GM23338 (cell line): ENCODE measurements at regions not wholly inside any gene's neighbourhood (a gene's known extent, or its start where the extent isn't known, plus 50 kb on each side); places are given as distances from the start of the nearest gene placed in this dataset.

Source experiments
- ATAC-seq: fragments of 200-7000 bp; cut with Tn5 transposase; 3 replicates; pipeline ENCODE4 v1.9.1; 2020
- DNase-seq: peaks from one replicate; pipeline ENCODE4 v3.0.0-alpha.2; 2015; ENCODE audit warnings: low spot score
- H2AFZ ChIP-seq: fragments of 200-600 bp; sonication (generic); 2 replicates; pipeline ENCODE4 v1.8.0; 2016; ENCODE audit warnings: antibody characterized with exemption, mild to moderate bottlenecking, moderate library complexity
- H3F3A ChIP-seq: fragments of 200-600 bp; sonication (generic); replicated peaks from 2 replicates; pipeline ENCODE4 v1.8.0; 2017; ENCODE audit warnings: antibody characterized with exemption, mixed run types, low read depth
- H3K27ac ChIP-seq: fragments of 200-600 bp; sonication (generic); 2 replicates; pipeline ENCODE4 v1.6.1; 2016; ENCODE audit warnings: low read depth
- H3K27me3 ChIP-seq: fragments of 200-600 bp; sonication (generic); 2 replicates; pipeline ENCODE4 v1.8.0; 2016; ENCODE audit warnings: mild to moderate bottlenecking, mixed run types, moderate library complexity; ENCODE audit not compliant: insufficient read depth
- H3K36me3 ChIP-seq: fragments of 200-600 bp; sonication (generic); 2 replicates; pipeline ENCODE4 v1.8.0; 2016; ENCODE audit warnings: mild to moderate bottlenecking; ENCODE audit not compliant: insufficient read depth
- H3K4me1 ChIP-seq: fragments of 200-600 bp; sonication (generic); 2 replicates; pipeline ENCODE4 v1.8.0; 2016; ENCODE audit warnings: mild to moderate bottlenecking, moderate library complexity; ENCODE audit not compliant: insufficient read depth
- H3K4me2 ChIP-seq: fragments of 200-600 bp; sonication (generic); 2 replicates; pipeline ENCODE4 v1.7.1; 2017; ENCODE audit warnings: mixed run types
- H3K4me3 ChIP-seq: fragments of 200-600 bp; sonication (generic); 2 replicates; pipeline ENCODE4 v1.6.1; 2016; ENCODE audit warnings: mixed run types
- H3K79me2 ChIP-seq: fragments of 200-600 bp; sonication (generic); replicated peaks from 2 replicates; pipeline ENCODE4 v1.8.0; 2017; ENCODE audit warnings: mild to moderate bottlenecking; ENCODE audit not compliant: insufficient read depth
- H3K9me2 ChIP-seq: fragments of 200-600 bp; sonication (generic); 2 replicates; pipeline ENCODE4 v1.8.0; 2017; ENCODE audit not compliant: insufficient read depth
- H4K20me1 ChIP-seq: fragments of 200-600 bp; sonication (generic); replicated peaks from 2 replicates; pipeline ENCODE4 v1.8.0; 2017; ENCODE audit warnings: mild to moderate bottlenecking; ENCODE audit not compliant: insufficient read depth
- H3K27ac Mint-ChIP-seq: 2 replicates; pipeline ENCODE4 v1.8.0; 2020; ENCODE audit warnings: inconsistent platforms, mild to moderate bottlenecking, moderate library complexity, mixed read lengths
- H3K27me3 Mint-ChIP-seq: 3 replicates; pipeline ENCODE4 v1.8.0; 2022; ENCODE audit warnings: low read depth, mild to moderate bottlenecking, moderate library complexity, mixed read lengths, inconsistent platforms; ENCODE audit not compliant: insufficient read depth, poor library complexity
- H3K36me3 Mint-ChIP-seq: 3 replicates; pipeline ENCODE4 v1.8.0; 2021; ENCODE audit warnings: low read depth, mild to moderate bottlenecking, inconsistent platforms, moderate library complexity, mixed read lengths
- H3K4me1 Mint-ChIP-seq: 3 replicates; pipeline ENCODE4 v1.8.0; 2020; ENCODE audit warnings: mild to moderate bottlenecking, inconsistent platforms, mixed read lengths
- H3K4me3 Mint-ChIP-seq: 3 replicates; pipeline ENCODE4 v1.8.0; 2021; ENCODE audit warnings: moderate library complexity, mild to moderate bottlenecking, inconsistent platforms, mixed read lengths
- H3K9me3 Mint-ChIP-seq: 3 replicates; pipeline ENCODE4 v1.8.0; 2020; ENCODE audit warnings: moderate library complexity, mild to moderate bottlenecking, inconsistent platforms, mixed read lengths
- CREB1 ChIP-seq: fragments of 250-450 bp; sonication (Bioruptor Pico); IDR thresholded peaks from 2 replicates; pipeline ENCODE4 v1.5.0; 2020; ENCODE audit warnings: low read depth, mild to moderate bottlenecking, moderate library complexity
- EZH2 ChIP-seq: fragments of 200-600 bp; sonication (generic); IDR thresholded peaks from one replicate; pipeline ENCODE4 v1.8.0; 2017; ENCODE audit warnings: antibody characterized with exemption, mild to moderate bottlenecking, low read depth; ENCODE audit not compliant: unreplicated experiment
- EZH2phosphoT487 ChIP-seq: fragments of 200-600 bp; sonication (generic); IDR thresholded peaks from one replicate; pipeline ENCODE4 v1.8.1; 2018; ENCODE audit warnings: antibody characterized with exemption; ENCODE audit not compliant: unreplicated experiment
- JUNB ChIP-seq: IDR thresholded peaks from one replicate; pipeline ENCODE4 v1.6.1; 2016; ENCODE audit warnings: antibody characterized with exemption; ENCODE audit not compliant: unreplicated experiment
- NANOG ChIP-seq: IDR thresholded peaks from 2 replicates; pipeline ENCODE4 v1.6.1; 2016; ENCODE audit warnings: antibody characterized with exemption, borderline replicate concordance
- STAT1 ChIP-seq: IDR thresholded peaks from one replicate; pipeline ENCODE4 v1.6.1; 2016; ENCODE audit warnings: antibody characterized with exemption; ENCODE audit not compliant: unreplicated experiment
- ZNF114 ChIP-seq: fragments of 250-450 bp; sonication (Bioruptor Pico); IDR thresholded peaks from 2 replicates; pipeline ENCODE4 v1.5.0; 2020; ENCODE audit warnings: mild to moderate bottlenecking, moderate library complexity
- ZNF331 ChIP-seq: fragments of 250-450 bp; sonication (Bioruptor Pico); IDR thresholded peaks from 2 replicates; pipeline ENCODE4 v1.5.0; 2020; ENCODE audit warnings: low read depth, mild to moderate bottlenecking, moderate library complexity
- TF ChIP-seq, protein P1 (sequence below): IDR thresholded peaks from one replicate; pipeline ENCODE4 v1.6.1; 2018; ENCODE audit warnings: antibody characterized with exemption; ENCODE audit not compliant: unreplicated experiment
- TF ChIP-seq, protein P2 (sequence below): IDR thresholded peaks from 2 replicates; pipeline ENCODE4 v1.6.1; 2016; ENCODE audit warnings: antibody characterized with exemption
- TF ChIP-seq, protein P3 (sequence below): fragments of 250-450 bp; sonication (Bioruptor Pico); IDR thresholded peaks from 2 replicates; pipeline ENCODE4 v1.5.0; 2020; ENCODE audit warnings: mild to moderate bottlenecking, moderate library complexity

DNA sequence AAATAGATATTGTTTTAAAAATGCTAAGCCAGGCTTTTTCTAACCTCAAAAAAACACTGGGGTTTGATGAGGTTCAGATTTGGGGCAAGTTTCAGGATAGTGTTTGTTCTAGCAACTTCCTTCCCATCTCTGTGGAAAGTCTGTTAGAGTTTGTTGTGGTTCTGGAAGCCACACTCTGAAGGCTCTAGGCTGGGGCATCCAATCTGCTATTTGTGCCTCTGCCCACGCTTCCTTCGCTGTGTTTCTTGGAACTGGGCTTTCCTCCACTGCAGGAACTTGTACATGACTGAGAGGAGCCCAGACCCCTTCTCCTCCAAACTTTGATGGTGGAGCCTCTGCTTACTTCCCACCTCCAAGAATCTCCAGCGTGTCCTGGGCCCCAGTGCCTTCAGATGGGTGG is 108.5 kb upstream of the SLC25A13 start (continued):
- TF ChIP-seq ZNF331 (no peak), STAT1 (no peak), JUNB (no peak)
- TF ChIP-seq, protein P1, sequence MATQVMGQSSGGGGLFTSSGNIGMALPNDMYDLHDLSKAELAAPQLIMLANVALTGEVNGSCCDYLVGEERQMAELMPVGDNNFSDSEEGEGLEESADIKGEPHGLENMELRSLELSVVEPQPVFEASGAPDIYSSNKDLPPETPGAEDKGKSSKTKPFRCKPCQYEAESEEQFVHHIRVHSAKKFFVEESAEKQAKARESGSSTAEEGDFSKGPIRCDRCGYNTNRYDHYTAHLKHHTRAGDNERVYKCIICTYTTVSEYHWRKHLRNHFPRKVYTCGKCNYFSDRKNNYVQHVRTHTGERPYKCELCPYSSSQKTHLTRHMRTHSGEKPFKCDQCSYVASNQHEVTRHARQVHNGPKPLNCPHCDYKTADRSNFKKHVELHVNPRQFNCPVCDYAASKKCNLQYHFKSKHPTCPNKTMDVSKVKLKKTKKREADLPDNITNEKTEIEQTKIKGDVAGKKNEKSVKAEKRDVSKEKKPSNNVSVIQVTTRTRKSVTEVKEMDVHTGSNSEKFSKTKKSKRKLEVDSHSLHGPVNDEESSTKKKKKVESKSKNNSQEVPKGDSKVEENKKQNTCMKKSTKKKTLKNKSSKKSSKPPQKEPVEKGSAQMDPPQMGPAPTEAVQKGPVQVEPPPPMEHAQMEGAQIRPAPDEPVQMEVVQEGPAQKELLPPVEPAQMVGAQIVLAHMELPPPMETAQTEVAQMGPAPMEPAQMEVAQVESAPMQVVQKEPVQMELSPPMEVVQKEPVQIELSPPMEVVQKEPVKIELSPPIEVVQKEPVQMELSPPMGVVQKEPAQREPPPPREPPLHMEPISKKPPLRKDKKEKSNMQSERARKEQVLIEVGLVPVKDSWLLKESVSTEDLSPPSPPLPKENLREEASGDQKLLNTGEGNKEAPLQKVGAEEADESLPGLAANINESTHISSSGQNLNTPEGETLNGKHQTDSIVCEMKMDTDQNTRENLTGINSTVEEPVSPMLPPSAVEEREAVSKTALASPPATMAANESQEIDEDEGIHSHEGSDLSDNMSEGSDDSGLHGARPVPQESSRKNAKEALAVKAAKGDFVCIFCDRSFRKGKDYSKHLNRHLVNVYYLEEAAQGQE: no peak

DNA sequence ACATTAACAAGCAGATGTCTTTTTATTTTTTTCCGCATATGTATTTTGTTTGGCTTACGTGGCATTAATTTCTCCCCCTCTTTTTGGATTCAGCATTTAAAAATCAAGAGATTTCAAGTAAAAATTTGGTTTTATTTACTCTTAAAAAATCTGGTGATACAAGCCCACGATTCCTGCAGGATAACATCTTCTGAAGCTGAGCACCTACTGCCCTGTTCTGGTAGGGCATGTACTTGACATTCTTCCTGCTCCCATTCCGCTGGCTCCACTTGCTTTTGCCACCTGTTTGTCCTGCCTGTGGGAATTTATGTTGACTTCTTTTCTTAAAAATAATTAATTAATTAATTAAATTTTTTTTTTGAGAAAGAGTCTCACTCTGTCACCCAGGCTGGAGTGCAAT is 105.2 kb upstream of the SLC25A13 start:
- TF ChIP-seq CREB1 (CRISPR knock-in tag): no peak
- ATAC-seq (no peak), DNase-seq (no peak)
- Mint-ChIP-seq H3K27ac (no peak overlapping the region), H3K4me1 (peaks cover 3% of the 10 kb centered on the region; the same call in 1 of the 3 replicates), H3K27me3 (no peaks in the 10 kb centered on the region), H3K36me3 (no peaks in the 10 kb centered on the region), H3K4me3 (no peak overlapping the region), H3K9me3 (no peaks in the 10 kb centered on the region)
- Histone ChIP-seq H3K9me2 (no peaks in the 10 kb centered on the region), H3K4me3 (no peak overlapping the region), H4K20me1 (no peaks in the 10 kb centered on the region), H3K4me2 (no peak overlapping the region), H3F3A (no peaks in the 10 kb centered on the region), H3K27ac (no peak overlapping the region), H3K36me3 (no peaks in the 10 kb centered on the region), H3K27me3 (no peaks in the 10 kb centered on the region), H3K4me1 (no peaks in the 10 kb centered on the region), H2AFZ (peak overlapping the region; percentile 35; the same call in 1 of the 2 replicates), H3K79me2 (no peaks in the 10 kb centered on the region)

DNA sequence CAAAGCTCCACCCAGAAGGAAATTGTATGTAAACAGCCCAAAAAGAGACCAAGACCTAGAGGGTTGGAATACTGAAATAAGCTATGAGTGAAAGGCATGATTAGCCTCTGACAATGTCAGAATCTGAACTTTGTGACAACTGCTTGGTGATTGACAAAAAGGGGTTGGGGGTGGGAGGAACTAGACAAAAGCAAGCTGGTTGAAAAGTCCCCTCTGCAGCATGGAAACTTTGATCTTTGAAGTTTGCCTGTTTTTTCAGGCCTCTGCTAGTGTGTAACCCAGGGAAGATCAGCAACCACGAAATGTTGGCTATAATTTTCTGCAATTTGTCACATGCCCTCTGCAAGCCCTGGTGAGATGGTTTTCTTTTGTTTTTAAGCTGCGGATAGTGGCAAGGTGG is 104.8 kb upstream of the SLC25A13 start:
- peaks cover 3% of the 10 kb centered on the region; the same call in 1 of the 3 replicates for H3K4me1 Mint-ChIP-seq
- no peak overlapping the region for H3K27ac Mint-ChIP-seq
- H4K20me1 ChIP-seq: no peaks in the 10 kb centered on the region
- H3K27ac ChIP-seq: no peak overlapping the region
- no peaks in the 10 kb centered on the region for H3K4me1 ChIP-seq
- no peaks in the 10 kb centered on the region for H3F3A ChIP-seq
- no peaks in the 10 kb centered on the region for H3K27me3 Mint-ChIP-seq
- H3K27me3 ChIP-seq: no peaks in the 10 kb centered on the region
- H3K9me2 ChIP-seq: no peaks in the 10 kb centered on the region
- peak overlapping the region; percentile 35; the same call in 1 of the 2 replicates for H2AFZ ChIP-seq
- DNase-seq (no peak), ATAC-seq (no peak)
- H3K4me3 ChIP-seq: no peak overlapping the region
- no peaks in the 10 kb centered on the region for H3K79me2 ChIP-seq
- no peaks in the 10 kb centered on the region for H3K9me3 Mint-ChIP-seq
- no peaks in the 10 kb centered on the region for H3K36me3 ChIP-seq
- H3K4me3 Mint-ChIP-seq: no peak overlapping the region
- H3K36me3 Mint-ChIP-seq: no peaks in the 10 kb centered on the region
- no peak overlapping the region for H3K4me2 ChIP-seq
- TF ChIP-seq EZH2phosphoT487 (no peak), JUNB (no peak), EZH2 (no peak), NANOG (no peak), ZNF114 (CRISPR knock-in tag) (no peak)
- TF ChIP-seq, protein P2, sequence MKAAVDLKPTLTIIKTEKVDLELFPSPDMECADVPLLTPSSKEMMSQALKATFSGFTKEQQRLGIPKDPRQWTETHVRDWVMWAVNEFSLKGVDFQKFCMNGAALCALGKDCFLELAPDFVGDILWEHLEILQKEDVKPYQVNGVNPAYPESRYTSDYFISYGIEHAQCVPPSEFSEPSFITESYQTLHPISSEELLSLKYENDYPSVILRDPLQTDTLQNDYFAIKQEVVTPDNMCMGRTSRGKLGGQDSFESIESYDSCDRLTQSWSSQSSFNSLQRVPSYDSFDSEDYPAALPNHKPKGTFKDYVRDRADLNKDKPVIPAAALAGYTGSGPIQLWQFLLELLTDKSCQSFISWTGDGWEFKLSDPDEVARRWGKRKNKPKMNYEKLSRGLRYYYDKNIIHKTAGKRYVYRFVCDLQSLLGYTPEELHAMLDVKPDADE: no peak
- TF ChIP-seq, protein P3, sequence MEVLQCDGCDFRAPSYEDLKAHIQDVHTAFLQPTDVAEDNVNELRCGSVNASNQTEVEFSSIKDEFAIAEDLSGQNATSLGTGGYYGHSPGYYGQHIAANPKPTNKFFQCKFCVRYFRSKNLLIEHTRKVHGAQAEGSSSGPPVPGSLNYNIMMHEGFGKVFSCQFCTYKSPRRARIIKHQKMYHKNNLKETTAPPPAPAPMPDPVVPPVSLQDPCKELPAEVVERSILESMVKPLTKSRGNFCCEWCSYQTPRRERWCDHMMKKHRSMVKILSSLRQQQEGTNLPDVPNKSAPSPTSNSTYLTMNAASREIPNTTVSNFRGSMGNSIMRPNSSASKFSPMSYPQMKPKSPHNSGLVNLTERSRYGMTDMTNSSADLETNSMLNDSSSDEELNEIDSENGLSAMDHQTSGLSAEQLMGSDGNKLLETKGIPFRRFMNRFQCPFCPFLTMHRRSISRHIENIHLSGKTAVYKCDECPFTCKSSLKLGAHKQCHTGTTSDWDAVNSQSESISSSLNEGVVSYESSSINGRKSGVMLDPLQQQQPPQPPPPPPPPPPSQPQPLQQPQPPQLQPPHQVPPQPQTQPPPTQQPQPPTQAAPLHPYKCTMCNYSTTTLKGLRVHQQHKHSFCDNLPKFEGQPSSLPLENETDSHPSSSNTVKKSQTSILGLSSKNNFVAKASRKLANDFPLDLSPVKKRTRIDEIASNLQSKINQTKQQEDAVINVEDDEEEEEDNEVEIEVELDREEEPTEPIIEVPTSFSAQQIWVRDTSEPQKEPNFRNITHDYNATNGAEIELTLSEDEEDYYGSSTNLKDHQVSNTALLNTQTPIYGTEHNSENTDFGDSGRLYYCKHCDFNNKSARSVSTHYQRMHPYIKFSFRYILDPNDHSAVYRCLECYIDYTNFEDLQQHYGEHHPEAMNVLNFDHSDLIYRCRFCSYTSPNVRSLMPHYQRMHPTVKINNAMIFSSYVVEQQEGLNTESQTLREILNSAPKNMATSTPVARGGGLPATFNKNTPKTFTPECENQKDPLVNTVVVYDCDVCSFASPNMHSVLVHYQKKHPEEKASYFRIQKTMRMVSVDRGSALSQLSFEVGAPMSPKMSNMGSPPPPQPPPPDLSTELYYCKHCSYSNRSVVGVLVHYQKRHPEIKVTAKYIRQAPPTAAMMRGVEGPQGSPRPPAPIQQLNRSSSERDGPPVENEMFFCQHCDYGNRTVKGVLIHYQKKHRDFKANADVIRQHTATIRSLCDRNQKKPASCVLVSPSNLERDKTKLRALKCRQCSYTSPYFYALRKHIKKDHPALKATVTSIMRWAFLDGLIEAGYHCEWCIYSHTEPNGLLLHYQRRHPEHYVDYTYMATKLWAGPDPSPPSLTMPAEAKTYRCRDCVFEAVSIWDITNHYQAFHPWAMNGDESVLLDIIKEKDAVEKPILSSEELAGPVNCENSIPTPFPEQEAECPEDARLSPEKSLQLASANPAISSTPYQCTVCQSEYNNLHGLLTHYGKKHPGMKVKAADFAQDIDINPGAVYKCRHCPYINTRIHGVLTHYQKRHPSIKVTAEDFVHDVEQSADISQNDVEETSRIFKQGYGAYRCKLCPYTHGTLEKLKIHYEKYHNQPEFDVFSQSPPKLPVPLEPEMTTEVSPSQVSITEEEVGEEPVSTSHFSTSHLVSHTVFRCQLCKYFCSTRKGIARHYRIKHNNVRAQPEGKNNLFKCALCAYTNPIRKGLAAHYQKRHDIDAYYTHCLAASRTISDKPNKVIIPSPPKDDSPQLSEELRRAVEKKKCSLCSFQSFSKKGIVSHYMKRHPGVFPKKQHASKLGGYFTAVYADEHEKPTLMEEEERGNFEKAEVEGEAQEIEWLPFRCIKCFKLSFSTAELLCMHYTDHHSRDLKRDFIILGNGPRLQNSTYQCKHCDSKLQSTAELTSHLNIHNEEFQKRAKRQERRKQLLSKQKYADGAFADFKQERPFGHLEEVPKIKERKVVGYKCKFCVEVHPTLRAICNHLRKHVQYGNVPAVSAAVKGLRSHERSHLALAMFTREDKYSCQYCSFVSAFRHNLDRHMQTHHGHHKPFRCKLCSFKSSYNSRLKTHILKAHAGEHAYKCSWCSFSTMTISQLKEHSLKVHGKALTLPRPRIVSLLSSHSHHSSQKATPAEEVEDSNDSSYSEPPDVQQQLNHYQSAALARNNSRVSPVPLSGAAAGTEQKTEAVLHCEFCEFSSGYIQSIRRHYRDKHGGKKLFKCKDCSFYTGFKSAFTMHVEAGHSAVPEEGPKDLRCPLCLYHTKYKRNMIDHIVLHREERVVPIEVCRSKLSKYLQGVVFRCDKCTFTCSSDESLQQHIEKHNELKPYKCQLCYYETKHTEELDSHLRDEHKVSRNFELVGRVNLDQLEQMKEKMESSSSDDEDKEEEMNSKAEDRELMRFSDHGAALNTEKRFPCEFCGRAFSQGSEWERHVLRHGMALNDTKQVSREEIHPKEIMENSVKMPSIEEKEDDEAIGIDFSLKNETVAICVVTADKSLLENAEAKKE: no peak
